ENCODE measurements at regions not wholly inside any gene's neighbourhood (a gene's known extent, or its start where the extent isn't known, plus 50 kb on each side); places are given as distances from the start of the nearest gene placed in this dataset.

DNA sequence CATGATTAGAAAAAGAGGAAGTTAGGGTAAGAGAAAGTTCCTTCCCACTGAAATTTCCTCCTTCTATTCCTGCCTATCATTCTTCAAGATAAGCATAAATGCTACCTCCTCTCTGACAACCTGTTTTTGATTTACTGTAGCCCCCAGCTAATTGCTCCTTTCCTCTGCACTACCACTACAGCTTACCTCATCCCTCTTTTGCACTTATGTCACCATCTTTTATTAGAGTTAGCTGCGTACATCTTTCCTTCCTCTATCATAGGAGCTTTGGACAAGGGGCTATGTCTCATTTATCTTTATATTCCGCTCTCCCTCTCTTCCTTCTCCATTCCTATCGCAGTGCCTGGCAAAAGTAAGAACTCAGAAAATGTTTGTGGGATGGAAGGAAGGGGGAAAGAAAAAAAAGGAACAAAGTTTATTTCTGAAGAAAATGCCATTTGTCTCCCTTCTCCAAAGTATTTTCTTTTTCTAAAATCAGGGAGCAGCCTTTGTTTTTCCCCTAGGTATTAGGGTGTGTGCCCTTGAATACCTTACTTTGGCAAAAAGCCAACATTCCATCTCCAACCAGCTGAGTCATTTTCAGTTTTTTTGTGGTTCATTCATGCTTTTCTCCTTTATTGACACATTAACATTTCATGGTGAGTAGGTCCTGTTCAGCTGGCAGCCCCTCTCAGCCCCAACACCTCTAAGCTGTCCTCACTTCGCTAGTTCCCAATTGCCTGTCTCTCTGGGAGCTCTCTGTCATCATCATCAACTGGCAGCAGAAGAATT lies 87.6 kb upstream of the SOX2 start:
- H3K9ac ChIP-seq (ENCODE audit: low read length in 2 of 2), result no peak overlapping the region
- no peaks in the 10 kb centered on the region for H3K4me1 ChIP-seq (ENCODE audit: control insufficient read depth, insufficient read depth, low read length)
- H3K27ac ChIP-seq (ENCODE audit: low read length), result no peak overlapping the region
- H3K27me3 ChIP-seq (ENCODE audit: control insufficient read depth in 1 of 2, insufficient read depth in 2 of 2, low read length in 2 of 2), result no peaks in the 10 kb centered on the region
- H3K9me3 ChIP-seq (ENCODE audit: control insufficient read depth in 2 of 2, low read length in 2 of 2), result no peaks in the 10 kb centered on the region
- no peaks in the 10 kb centered on the region for H3K36me3 ChIP-seq (ENCODE audit: control insufficient read depth in 2 of 2, insufficient read depth in 2 of 2, low read length in 2 of 2)
- no peak overlapping the region for H3K4me3 ChIP-seq (ENCODE audit: low read length in 2 of 2)

- H3K27ac ChIP-seq (ENCODE audit: low read length), result no peak overlapping the region
- H3K27me3 ChIP-seq (ENCODE audit: control insufficient read depth in 1 of 2, insufficient read depth in 2 of 2, low read length in 2 of 2), result no peaks in the 10 kb centered on the region
- H3K4me1 ChIP-seq (ENCODE audit: control insufficient read depth, insufficient read depth, low read length), result no peaks in the 10 kb centered on the region
- no peaks in the 10 kb centered on the region for H3K36me3 ChIP-seq (ENCODE audit: control insufficient read depth in 2 of 2, insufficient read depth in 2 of 2, low read length in 2 of 2)
- H3K4me3 ChIP-seq (ENCODE audit: low read length in 2 of 2), result no peak overlapping the region
- no peak overlapping the region for H3K9ac ChIP-seq (ENCODE audit: low read length in 2 of 2)
- no peaks in the 10 kb centered on the region for H3K9me3 ChIP-seq (ENCODE audit: control insufficient read depth in 2 of 2, low read length in 2 of 2)
Measured at GRCh38 chr3:181622365-181622764, 89.4 kb upstream of the SOX2 start.

DNA sequence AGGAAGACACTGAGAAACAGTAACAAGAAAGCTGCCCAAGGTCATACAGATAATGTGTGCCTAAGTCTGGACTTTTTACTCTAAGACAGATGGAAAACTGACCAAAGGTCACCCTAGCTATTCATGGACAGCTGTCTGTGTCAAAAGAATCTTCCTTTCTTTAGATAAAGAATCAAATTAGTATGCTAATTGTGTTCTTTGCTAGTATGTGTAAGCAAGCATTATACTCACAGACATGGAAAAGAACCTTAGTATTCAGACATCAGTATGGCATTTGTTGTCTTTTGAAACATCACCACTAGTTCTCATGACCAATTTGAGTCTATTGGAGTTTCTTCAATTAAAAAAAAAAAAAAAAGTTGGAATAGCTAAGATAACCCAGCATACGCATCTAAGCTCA lies 91.8 kb upstream of the SOX2 start:
- H3K27ac ChIP-seq (ENCODE audit: low read length), result no peak overlapping the region
- H3K9ac ChIP-seq (ENCODE audit: low read length in 2 of 2), result no peak overlapping the region
- no peaks in the 10 kb centered on the region for H3K4me1 ChIP-seq (ENCODE audit: control insufficient read depth, insufficient read depth, low read length)
- no peaks in the 10 kb centered on the region for H3K27me3 ChIP-seq (ENCODE audit: control insufficient read depth in 1 of 2, insufficient read depth in 2 of 2, low read length in 2 of 2)
- H3K36me3 ChIP-seq (ENCODE audit: control insufficient read depth in 2 of 2, insufficient read depth in 2 of 2, low read length in 2 of 2), result no peaks in the 10 kb centered on the region
- H3K9me3 ChIP-seq (ENCODE audit: control insufficient read depth in 2 of 2, low read length in 2 of 2), result no peaks in the 10 kb centered on the region
- H3K4me3 ChIP-seq (ENCODE audit: low read length in 2 of 2), result no peak overlapping the region

- Histone ChIP-seq H3K27ac (ENCODE audit: low read length) (no peak overlapping the region), H3K4me3 (ENCODE audit: low read length in 2 of 2) (no peak overlapping the region), H3K9me3 (ENCODE audit: control insufficient read depth in 2 of 2, low read length in 2 of 2) (no peaks in the 10 kb centered on the region), H3K9ac (ENCODE audit: low read length in 2 of 2) (no peak overlapping the region), H3K4me1 (ENCODE audit: control insufficient read depth, insufficient read depth, low read length) (no peaks in the 10 kb centered on the region), H3K36me3 (ENCODE audit: control insufficient read depth in 2 of 2, insufficient read depth in 2 of 2, low read length in 2 of 2) (no peaks in the 10 kb centered on the region), H3K27me3 (ENCODE audit: control insufficient read depth in 1 of 2, insufficient read depth in 2 of 2, low read length in 2 of 2) (no peaks in the 10 kb centered on the region)
Measured at GRCh38 chr3:181618260-181618659, 93.5 kb upstream of the SOX2 start.

GRCh38 chr3:181616088-181617070 lies 95.3 kb upstream of the SOX2 start:
- Histone ChIP-seq H3K4me1 (ENCODE audit: control insufficient read depth, insufficient read depth, low read length) (no peaks in the 10 kb centered on the region), H3K36me3 (ENCODE audit: control insufficient read depth in 2 of 2, insufficient read depth in 2 of 2, low read length in 2 of 2) (no peaks in the 10 kb centered on the region), H3K9ac (ENCODE audit: low read length in 2 of 2) (no peak overlapping the region), H3K27ac (ENCODE audit: low read length) (no peak overlapping the region), H3K9me3 (ENCODE audit: control insufficient read depth in 2 of 2, low read length in 2 of 2) (no peaks in the 10 kb centered on the region), H3K4me3 (ENCODE audit: low read length in 2 of 2) (no peak overlapping the region), H3K27me3 (ENCODE audit: control insufficient read depth in 1 of 2, insufficient read depth in 2 of 2, low read length in 2 of 2) (no peaks in the 10 kb centered on the region)

- Histone ChIP-seq H3K27ac (ENCODE audit: low read length) (no peak overlapping the region), H3K36me3 (ENCODE audit: control insufficient read depth in 2 of 2, insufficient read depth in 2 of 2, low read length in 2 of 2) (no peaks in the 10 kb centered on the region), H3K9me3 (ENCODE audit: control insufficient read depth in 2 of 2, low read length in 2 of 2) (no peaks in the 10 kb centered on the region), H3K4me1 (ENCODE audit: control insufficient read depth, insufficient read depth, low read length) (no peaks in the 10 kb centered on the region), H3K9ac (ENCODE audit: low read length in 2 of 2) (no peak overlapping the region), H3K4me3 (ENCODE audit: low read length in 2 of 2) (no peak overlapping the region), H3K27me3 (ENCODE audit: control insufficient read depth in 1 of 2, insufficient read depth in 2 of 2, low read length in 2 of 2) (no peaks in the 10 kb centered on the region)
Measured at GRCh38 chr3:181615666-181616065, 96.1 kb upstream of the SOX2 start.

- Histone ChIP-seq H3K4me3 (ENCODE audit: low read length in 2 of 2) (no peak overlapping the region), H3K27ac (ENCODE audit: low read length) (no peak overlapping the region), H3K4me1 (ENCODE audit: control insufficient read depth, insufficient read depth, low read length) (no peaks in the 10 kb centered on the region), H3K27me3 (ENCODE audit: control insufficient read depth in 1 of 2, insufficient read depth in 2 of 2, low read length in 2 of 2) (no peaks in the 10 kb centered on the region), H3K9me3 (ENCODE audit: control insufficient read depth in 2 of 2, low read length in 2 of 2) (no peaks in the 10 kb centered on the region), H3K9ac (ENCODE audit: low read length in 2 of 2) (no peak overlapping the region), H3K36me3 (ENCODE audit: control insufficient read depth in 2 of 2, insufficient read depth in 2 of 2, low read length in 2 of 2) (no peaks in the 10 kb centered on the region)
Measured at GRCh38 chr3:181614878-181615277, 96.8 kb upstream of the SOX2 start.

GRCh38 chr3:181613813-181614212 lies 97.9 kb upstream of the SOX2 start:
- Histone ChIP-seq H3K9me3 (ENCODE audit: control insufficient read depth in 2 of 2, low read length in 2 of 2) (no peaks in the 10 kb centered on the region), H3K36me3 (ENCODE audit: control insufficient read depth in 2 of 2, insufficient read depth in 2 of 2, low read length in 2 of 2) (no peaks in the 10 kb centered on the region), H3K4me3 (ENCODE audit: low read length in 2 of 2) (no peak overlapping the region), H3K4me1 (ENCODE audit: control insufficient read depth, insufficient read depth, low read length) (no peaks in the 10 kb centered on the region), H3K27ac (ENCODE audit: low read length) (no peak overlapping the region), H3K9ac (ENCODE audit: low read length in 2 of 2) (no peak overlapping the region), H3K27me3 (ENCODE audit: control insufficient read depth in 1 of 2, insufficient read depth in 2 of 2, low read length in 2 of 2) (no peaks in the 10 kb centered on the region)

DNA sequence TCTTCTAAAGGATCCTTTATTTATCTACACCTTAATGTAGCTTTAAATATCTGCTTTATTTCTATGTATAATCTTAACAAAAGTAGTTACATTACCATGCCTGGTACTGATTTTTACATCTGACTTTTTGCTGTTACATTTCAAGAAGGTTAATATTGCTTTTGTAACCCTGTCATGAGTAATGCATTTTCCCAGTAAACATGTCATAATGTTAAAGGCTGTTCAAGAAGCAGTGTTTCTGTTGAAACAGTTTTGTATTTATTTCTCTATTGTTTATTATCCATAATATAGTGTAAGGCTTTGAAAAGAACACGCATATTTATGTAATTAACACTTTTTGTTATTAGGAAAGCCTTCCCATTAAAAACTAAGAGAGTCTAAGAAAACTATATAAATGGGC lies 98.5 kb upstream of the SOX2 start:
- no peak overlapping the region for H3K9ac ChIP-seq (ENCODE audit: low read length in 2 of 2)
- no peak overlapping the region for H3K27ac ChIP-seq (ENCODE audit: low read length)

DNA sequence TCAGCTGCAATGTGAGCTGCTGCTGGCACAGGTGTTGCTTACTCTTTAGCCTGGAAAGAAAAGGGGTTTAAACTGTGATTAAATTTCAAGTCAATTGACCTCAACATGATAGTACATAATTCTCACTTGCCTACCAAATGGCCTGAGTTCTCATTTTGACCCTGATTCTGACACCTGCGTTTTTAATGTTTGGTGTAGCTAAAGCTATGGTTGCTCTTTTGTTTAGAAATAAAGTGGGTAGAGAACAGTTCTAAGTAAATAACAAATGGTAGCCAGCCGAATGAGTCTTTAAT lies 100.8 kb upstream of the SOX2 start:
- Histone ChIP-seq H3K9me3 (ENCODE audit: control insufficient read depth in 2 of 2, low read length in 2 of 2) (no peaks in the 10 kb centered on the region), H3K27ac (ENCODE audit: low read length) (no peak overlapping the region), H3K36me3 (ENCODE audit: control insufficient read depth in 2 of 2, insufficient read depth in 2 of 2, low read length in 2 of 2) (no peaks in the 10 kb centered on the region), H3K4me3 (ENCODE audit: low read length in 2 of 2) (no peak overlapping the region), H3K4me1 (ENCODE audit: control insufficient read depth, insufficient read depth, low read length) (no peaks in the 10 kb centered on the region), H3K9ac (ENCODE audit: low read length in 2 of 2) (no peak overlapping the region), H3K27me3 (ENCODE audit: control insufficient read depth in 1 of 2, insufficient read depth in 2 of 2, low read length in 2 of 2) (no peaks in the 10 kb centered on the region)

More for the DNA sequence above, 98.5 kb upstream of the SOX2 start:
- no peaks in the 10 kb centered on the region for H3K4me1 ChIP-seq (ENCODE audit: control insufficient read depth, insufficient read depth, low read length)
- no peaks in the 10 kb centered on the region for H3K36me3 ChIP-seq (ENCODE audit: control insufficient read depth in 2 of 2, insufficient read depth in 2 of 2, low read length in 2 of 2)
- no peak overlapping the region for H3K4me3 ChIP-seq (ENCODE audit: low read length in 2 of 2)
- no peaks in the 10 kb centered on the region for H3K27me3 ChIP-seq (ENCODE audit: control insufficient read depth in 1 of 2, insufficient read depth in 2 of 2, low read length in 2 of 2)
- no peaks in the 10 kb centered on the region for H3K9me3 ChIP-seq (ENCODE audit: control insufficient read depth in 2 of 2, low read length in 2 of 2)

Data from stomach smooth muscle (tissue), 2 donors.